NCI-H1092 (cell line): ENCODE measurements at regions not wholly inside any gene's neighbourhood (a gene's known extent, or its start where the extent isn't known, plus 50 kb on each side); places are given as distances from the start of the nearest gene placed in this dataset.

ENCODE experiments used
- DNase-seq: peaks from one replicate; lab custom pipeline; 2025; lab: John Stamatoyannopoulos, UW

- no peak for DNase-seq
Observed at GRCh38 chr21:39054066-39054465, 129.2 kb downstream of the PSMG1 start.

- no peak for DNase-seq
Observed at GRCh38 chr21:39053126-39053525, 130.1 kb downstream of the PSMG1 start.

GRCh38 chr21:39052718-39053117, 130.5 kb downstream of the PSMG1 start:
- no peak for DNase-seq

GRCh38 chr21:39051588-39051949, 131.7 kb downstream of the PSMG1 start:
- no peak for DNase-seq

- no peak for DNase-seq
Observed at GRCh38 chr21:39050841-39051587, 132.2 kb downstream of the PSMG1 start.

GRCh38 chr21:39048574-39048973, 134.7 kb downstream of the PSMG1 start:
- DNase-seq: no peak

- no peak for DNase-seq
Observed at GRCh38 chr21:39048064-39048463, 135.2 kb downstream of the PSMG1 start.

GRCh38 chr21:39047046-39047445, 136.2 kb downstream of the PSMG1 start:
- no peak for DNase-seq

GRCh38 chr21:39046236-39046916, 136.9 kb downstream of the PSMG1 start:
- DNase-seq: no peak

- DNase-seq: no peak
Observed at GRCh38 chr21:39041816-39042215, 141.4 kb downstream of the PSMG1 start.

GRCh38 chr21:39040494-39041110, 142.6 kb downstream of the PSMG1 start:
- no peak for DNase-seq

- no peak for DNase-seq
Observed at GRCh38 chr21:39037807-39038405, 145.3 kb downstream of the PSMG1 start.

- DNase-seq: no peak
Observed at GRCh38 chr21:39036581-39036980, 146.7 kb downstream of the PSMG1 start.

GRCh38 chr21:39034590-39035536, 148.4 kb downstream of the PSMG1 start:
- DNase-seq: no peak

- DNase-seq: no peak
Observed at GRCh38 chr21:39033878-39034589, 149.2 kb downstream of the PSMG1 start.

GRCh38 chr21:39029900-39030884, 153.1 kb downstream of the PSMG1 start:
- DNase-seq: no peak

- DNase-seq: no peak
Observed at GRCh38 chr21:39029086-39029755, 154.0 kb downstream of the PSMG1 start.

GRCh38 chr21:39025198-39025597, 158.1 kb downstream of the PSMG1 start:
- DNase-seq: no peak

GRCh38 chr21:39024538-39024937, 158.7 kb downstream of the PSMG1 start:
- DNase-seq: no peak
